ENCODE measurements at regions not wholly inside any gene's neighbourhood (a gene's known extent, or its start where the extent isn't known, plus 50 kb on each side); places are given as distances from the start of the nearest gene placed in this dataset.

DNA sequence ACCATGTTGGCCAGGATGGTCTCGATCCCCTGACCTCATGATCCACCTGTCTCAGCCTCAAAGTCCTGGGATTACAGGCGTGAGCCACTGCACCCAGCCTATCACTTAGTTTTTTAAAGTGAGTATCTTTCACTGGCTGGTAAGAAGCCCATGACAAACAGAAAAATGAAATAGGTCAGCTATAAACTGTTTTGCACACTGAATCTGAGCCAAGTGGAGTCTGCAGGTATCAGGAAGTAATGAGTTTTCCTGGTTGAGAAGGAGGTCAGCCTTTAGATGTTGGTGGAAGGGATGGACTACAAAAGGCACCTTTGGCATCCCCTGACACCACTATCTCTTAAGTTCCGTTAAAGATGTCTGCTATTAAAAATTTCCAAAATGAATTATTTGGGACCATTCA lies 345.1 kb downstream of the AASDHPPT start:
- TF ChIP-seq POLR2A (IDR thresholded peaks at IDR 0.05) = no peak
- no peak for TF ChIP-seq POLR2AphosphoS5 (IDR thresholded peaks at IDR 0.05)

Data from prostate gland (tissue), 1 donor.